HG03342 (cell line): ENCODE measurements at regions not wholly inside any gene's neighbourhood (a gene's known extent, or its start where the extent isn't known, plus 50 kb on each side); places are given as distances from the start of the nearest gene placed in this dataset.

Experiments
- ATAC-seq: cut with Tn5 transposase; IDR thresholded peaks from one replicate; pipeline ENCODE4 v1.9.1; 2021; ENCODE audit warnings: mild to moderate bottlenecking, moderate library complexity; ENCODE audit not compliant: unreplicated experiment

DNA sequence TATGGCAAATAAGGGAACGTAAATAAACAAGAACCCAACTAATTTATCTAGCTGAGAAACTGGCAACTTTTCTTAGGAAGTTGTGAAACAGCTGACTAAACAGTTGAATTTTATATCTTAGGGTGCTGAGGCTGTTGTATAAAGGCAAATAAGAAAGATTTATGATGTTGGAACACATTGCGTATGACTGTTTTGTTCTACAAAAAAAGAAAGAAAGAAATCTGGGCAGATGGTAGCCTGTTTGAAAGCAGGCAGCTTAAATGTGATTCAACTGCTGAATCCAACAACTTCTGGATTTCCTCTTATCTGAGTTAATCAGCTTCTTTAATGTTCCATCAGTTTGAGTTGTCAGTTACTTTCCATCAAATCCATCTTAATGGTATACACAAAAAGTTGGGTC, 214.5 kb downstream of the SNX13 start:
- no peak for ATAC-seq

DNA sequence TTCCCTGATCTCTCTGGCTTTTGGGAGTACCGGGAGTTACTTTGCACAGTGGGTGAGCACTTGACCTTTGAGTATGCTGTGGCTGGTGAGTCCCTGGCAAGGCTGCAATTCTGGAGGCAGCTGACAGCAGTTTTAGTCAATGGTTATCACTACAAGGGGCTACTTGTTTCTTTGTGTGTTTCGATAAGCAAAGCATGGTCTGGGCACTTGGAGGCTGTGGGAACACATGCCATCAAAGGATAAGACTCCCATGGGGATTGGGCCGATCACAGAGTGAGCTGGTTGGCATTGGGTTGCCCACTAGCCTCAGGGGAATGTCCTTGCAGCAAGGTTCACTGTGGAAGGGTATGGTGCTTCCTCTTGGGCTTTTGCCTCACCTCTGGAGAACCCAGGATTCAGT, 208.2 kb downstream of the SNX13 start:
- no peak for ATAC-seq
